ENCODE measurements at regions not wholly inside any gene's neighbourhood (a gene's known extent, or its start where the extent isn't known, plus 50 kb on each side); places are given as distances from the start of the nearest gene placed in this dataset.

DNA sequence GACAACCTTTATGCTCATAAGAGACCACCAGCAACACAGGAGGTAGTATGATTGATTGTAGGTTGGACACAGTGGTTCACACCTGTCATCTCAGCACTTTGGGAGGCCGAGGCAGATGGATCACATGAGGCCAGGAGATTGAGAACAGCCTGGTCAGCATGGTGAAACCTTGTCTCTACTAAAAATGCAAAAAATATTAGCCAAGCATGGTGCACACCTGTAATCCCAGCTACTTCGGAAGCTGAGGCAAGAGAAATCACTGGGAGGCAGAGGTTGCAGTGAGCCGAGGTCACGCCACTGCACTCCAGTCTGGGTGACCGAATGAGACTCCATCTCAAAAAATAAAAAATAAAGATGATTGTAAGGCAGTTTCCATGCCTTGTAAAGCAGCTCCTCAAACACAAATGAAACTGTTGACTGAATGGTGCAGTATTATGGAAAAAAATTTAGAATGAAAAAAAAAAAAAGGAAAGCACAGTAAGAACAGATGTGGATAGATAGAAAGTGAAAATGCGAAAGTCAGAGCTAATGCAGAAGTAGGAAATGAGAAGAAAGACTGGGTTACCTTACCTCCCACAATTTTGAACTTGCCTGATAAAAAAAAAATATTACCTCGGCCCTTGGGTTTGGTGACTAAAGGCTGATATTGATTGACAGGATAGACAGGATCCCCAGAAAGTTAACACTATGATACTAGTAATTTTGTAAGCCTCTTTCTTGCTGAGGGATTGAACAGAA, 249.2 kb upstream of the TRAM1L1 start:
- Histone ChIP-seq H3K27ac (no peak overlapping the region), H3K9me3 (no peaks in the 10 kb centered on the region), H3K4me1 (no peaks in the 10 kb centered on the region), H3K4me3 (no peak overlapping the region), H3K4me2 (no peak overlapping the region)
- WGBS (ENCODE audit: missing lambda C conversion rate): 24% methylated on average over 7 of the region's 7 CpGs
- DNase-seq (ENCODE audit: low read depth in 1 of 2, low spot score in 1 of 2) (no peak), FAIRE-seq (no peak), ATAC-seq (no peak)
- no peak for TF ChIP-seq BHLHE40 (IDR thresholded peaks at IDR 0.05; ENCODE audit: low read depth, low read length)
- TF ChIP-seq ZSCAN20 (CRISPR knock-in tag; IDR thresholded peaks at IDR 0.05): no peak
- TF ChIP-seq, protein P1, sequence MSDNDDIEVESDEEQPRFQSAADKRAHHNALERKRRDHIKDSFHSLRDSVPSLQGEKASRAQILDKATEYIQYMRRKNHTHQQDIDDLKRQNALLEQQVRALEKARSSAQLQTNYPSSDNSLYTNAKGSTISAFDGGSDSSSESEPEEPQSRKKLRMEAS (IDR thresholded peaks at IDR 0.05): no peak
- TF ChIP-seq ZC3H11A (IDR thresholded peaks at IDR 0.05): no peak
- TF ChIP-seq TFCP2L1 (CRISPR knock-in tag; IDR thresholded peaks at IDR 0.05): no peak
- TF ChIP-seq HOXB5 (CRISPR knock-in tag; IDR thresholded peaks at IDR 0.05): no peak
- TF ChIP-seq NFE2L2 (conservative IDR thresholded peaks at IDR 0.05; ENCODE audit: low read length): no peak
- TF ChIP-seq SREBF2 (IDR thresholded peaks at IDR 0.05): no peak
- TF ChIP-seq CBX2 (IDR thresholded peaks at IDR 0.05; ENCODE audit: borderline replicate concordance, low read depth): no peak
- no peak for TF ChIP-seq ZFP36 (IDR thresholded peaks at IDR 0.05; ENCODE audit: borderline replicate concordance, partially characterized antibody)
- no peak for TF ChIP-seq POLR2AphosphoS2 (conservative IDR thresholded peaks at IDR 0.05; ENCODE audit: low read length)
- TF ChIP-seq CHD4 (IDR thresholded peaks at IDR 0.05; ENCODE audit: borderline replicate concordance): no peak
- no peak for TF ChIP-seq HEYL (CRISPR knock-in tag; IDR thresholded peaks at IDR 0.05)
- TF ChIP-seq GATA3 (IDR thresholded peaks at IDR 0.05; ENCODE audit: borderline replicate concordance): no peak
- no peak for TF ChIP-seq CEBPB (IDR thresholded peaks at IDR 0.05)
- no peak for TF ChIP-seq NPAS2 (CRISPR knock-in tag; IDR thresholded peaks at IDR 0.05; ENCODE audit: borderline replicate concordance)
- ChIA-PET CTCF (no interaction called here), POLR2A (no interaction called here)

DNA sequence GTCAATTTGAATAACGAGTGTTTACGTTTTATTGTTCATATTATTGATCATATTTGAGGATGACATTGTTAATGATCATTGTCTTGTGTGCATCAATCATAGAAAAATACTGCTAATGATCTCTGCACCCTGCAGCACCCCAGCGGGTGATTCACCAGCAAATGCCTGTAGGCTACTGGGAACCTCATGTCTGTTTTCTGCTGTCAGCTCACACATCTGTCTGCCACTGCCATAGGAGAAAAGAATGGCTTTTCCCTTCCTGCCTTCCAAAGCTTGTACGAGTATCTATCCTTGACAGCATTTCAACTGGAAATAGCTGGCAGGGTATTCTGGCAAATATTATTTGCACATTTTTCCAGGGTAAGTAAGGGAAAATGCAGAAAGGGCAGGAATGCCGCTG, 272.1 kb upstream of the TRAM1L1 start:
- no peak overlapping the region for H3K4me2 ChIP-seq
- TF ChIP-seq HOXB13 (CRISPR knock-in tag; IDR thresholded peaks at IDR 0.05; ENCODE audit: low read depth): no peak
- no peak for TF ChIP-seq ZFP36 (IDR thresholded peaks at IDR 0.05; ENCODE audit: borderline replicate concordance, partially characterized antibody)
- TF ChIP-seq NPAS2 (CRISPR knock-in tag; IDR thresholded peaks at IDR 0.05; ENCODE audit: borderline replicate concordance): no peak
- TF ChIP-seq EHF (CRISPR knock-in tag; IDR thresholded peaks at IDR 0.05): no peak
- TF ChIP-seq, protein P2, sequence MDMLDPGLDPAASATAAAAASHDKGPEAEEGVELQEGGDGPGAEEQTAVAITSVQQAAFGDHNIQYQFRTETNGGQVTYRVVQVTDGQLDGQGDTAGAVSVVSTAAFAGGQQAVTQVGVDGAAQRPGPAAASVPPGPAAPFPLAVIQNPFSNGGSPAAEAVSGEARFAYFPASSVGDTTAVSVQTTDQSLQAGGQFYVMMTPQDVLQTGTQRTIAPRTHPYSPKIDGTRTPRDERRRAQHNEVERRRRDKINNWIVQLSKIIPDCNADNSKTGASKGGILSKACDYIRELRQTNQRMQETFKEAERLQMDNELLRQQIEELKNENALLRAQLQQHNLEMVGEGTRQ (IDR thresholded peaks at IDR 0.05): no peak
- TF ChIP-seq, protein P3, sequence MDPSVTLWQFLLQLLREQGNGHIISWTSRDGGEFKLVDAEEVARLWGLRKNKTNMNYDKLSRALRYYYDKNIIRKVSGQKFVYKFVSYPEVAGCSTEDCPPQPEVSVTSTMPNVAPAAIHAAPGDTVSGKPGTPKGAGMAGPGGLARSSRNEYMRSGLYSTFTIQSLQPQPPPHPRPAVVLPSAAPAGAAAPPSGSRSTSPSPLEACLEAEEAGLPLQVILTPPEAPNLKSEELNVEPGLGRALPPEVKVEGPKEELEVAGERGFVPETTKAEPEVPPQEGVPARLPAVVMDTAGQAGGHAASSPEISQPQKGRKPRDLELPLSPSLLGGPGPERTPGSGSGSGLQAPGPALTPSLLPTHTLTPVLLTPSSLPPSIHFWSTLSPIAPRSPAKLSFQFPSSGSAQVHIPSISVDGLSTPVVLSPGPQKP (IDR thresholded peaks at IDR 0.05; ENCODE audit: low read depth, low read length): no peak
- TF ChIP-seq NFE2L2 (conservative IDR thresholded peaks at IDR 0.05; ENCODE audit: low read length): no peak
- no peak for TF ChIP-seq CHD4 (IDR thresholded peaks at IDR 0.05; ENCODE audit: borderline replicate concordance)
- no peak for TF ChIP-seq JUN (IDR thresholded peaks at IDR 0.05)
- TF ChIP-seq GATA3 (IDR thresholded peaks at IDR 0.05; ENCODE audit: borderline replicate concordance): no peak
- no peak for TF ChIP-seq BHLHE40 (IDR thresholded peaks at IDR 0.05; ENCODE audit: low read depth, low read length)
- TF ChIP-seq, protein P4, sequence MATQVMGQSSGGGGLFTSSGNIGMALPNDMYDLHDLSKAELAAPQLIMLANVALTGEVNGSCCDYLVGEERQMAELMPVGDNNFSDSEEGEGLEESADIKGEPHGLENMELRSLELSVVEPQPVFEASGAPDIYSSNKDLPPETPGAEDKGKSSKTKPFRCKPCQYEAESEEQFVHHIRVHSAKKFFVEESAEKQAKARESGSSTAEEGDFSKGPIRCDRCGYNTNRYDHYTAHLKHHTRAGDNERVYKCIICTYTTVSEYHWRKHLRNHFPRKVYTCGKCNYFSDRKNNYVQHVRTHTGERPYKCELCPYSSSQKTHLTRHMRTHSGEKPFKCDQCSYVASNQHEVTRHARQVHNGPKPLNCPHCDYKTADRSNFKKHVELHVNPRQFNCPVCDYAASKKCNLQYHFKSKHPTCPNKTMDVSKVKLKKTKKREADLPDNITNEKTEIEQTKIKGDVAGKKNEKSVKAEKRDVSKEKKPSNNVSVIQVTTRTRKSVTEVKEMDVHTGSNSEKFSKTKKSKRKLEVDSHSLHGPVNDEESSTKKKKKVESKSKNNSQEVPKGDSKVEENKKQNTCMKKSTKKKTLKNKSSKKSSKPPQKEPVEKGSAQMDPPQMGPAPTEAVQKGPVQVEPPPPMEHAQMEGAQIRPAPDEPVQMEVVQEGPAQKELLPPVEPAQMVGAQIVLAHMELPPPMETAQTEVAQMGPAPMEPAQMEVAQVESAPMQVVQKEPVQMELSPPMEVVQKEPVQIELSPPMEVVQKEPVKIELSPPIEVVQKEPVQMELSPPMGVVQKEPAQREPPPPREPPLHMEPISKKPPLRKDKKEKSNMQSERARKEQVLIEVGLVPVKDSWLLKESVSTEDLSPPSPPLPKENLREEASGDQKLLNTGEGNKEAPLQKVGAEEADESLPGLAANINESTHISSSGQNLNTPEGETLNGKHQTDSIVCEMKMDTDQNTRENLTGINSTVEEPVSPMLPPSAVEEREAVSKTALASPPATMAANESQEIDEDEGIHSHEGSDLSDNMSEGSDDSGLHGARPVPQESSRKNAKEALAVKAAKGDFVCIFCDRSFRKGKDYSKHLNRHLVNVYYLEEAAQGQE (IDR thresholded peaks at IDR 0.05): no peak
- TF ChIP-seq, protein P5, sequence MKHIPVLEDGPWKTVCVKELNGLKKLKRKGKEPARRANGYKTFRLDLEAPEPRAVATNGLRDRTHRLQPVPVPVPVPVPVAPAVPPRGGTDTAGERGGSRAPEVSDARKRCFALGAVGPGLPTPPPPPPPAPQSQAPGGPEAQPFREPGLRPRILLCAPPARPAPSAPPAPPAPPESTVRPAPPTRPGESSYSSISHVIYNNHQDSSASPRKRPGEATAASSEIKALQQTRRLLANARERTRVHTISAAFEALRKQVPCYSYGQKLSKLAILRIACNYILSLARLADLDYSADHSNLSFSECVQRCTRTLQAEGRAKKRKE (CRISPR knock-in tag; IDR thresholded peaks at IDR 0.05; ENCODE audit: low read depth): no peak
- TF ChIP-seq HOXB5 (CRISPR knock-in tag; IDR thresholded peaks at IDR 0.05): no peak
- no peak for TF ChIP-seq MYC (IDR thresholded peaks at IDR 0.05; ENCODE audit: borderline replicate concordance, low read length)
- no peak for TF ChIP-seq CBX8 (IDR thresholded peaks at IDR 0.05)
- H3K4me3 ChIP-seq: no peak overlapping the region
- ChIA-PET POLR2A (no interaction called here), CTCF (no interaction called here)
- no peaks in the 10 kb centered on the region for H3K4me1 ChIP-seq
- H3K27ac ChIP-seq: no peak overlapping the region
- DNase-seq (ENCODE audit: low read depth in 1 of 2, low spot score in 1 of 2) (no peak), FAIRE-seq (no peak), ATAC-seq (no peak)
- 31% methylated on average over 5 of the region's 5 CpGs for WGBS (ENCODE audit: missing lambda C conversion rate)
- no peaks in the 10 kb centered on the region for H3K9me3 ChIP-seq

All from A549 (cell line).